Peyer's patch (tissue), 4 donors: ENCODE measurements at regions not wholly inside any gene's neighbourhood (a gene's known extent, or its start where the extent isn't known, plus 50 kb on each side); places are given as distances from the start of the nearest gene placed in this dataset.

ENCODE experiments used
- POLR2A ChIP-seq, 2 donors: fragments of 450-650 bp; IDR thresholded peaks; one replicate each; pipeline ENCODE4 v1.5.1; 2017; ENCODE audit warnings: antibody characterized with exemption in 2 of 2, mild to moderate bottlenecking in 2 of 2, moderate library complexity in 2 of 2
- TF ChIP-seq, protein P1 (sequence below), 6 experiments: fragments of 450-650 bp in 4 of 6; fragments of 200-600 bp in 2 of 6; sonication (generic) in 1 of 6; IDR thresholded peaks; one replicate each; pipeline ENCODE4 v1.5.1; 2017 to 2019; ENCODE audit warnings: antibody characterized with exemption in 6 of 6, mild to moderate bottlenecking in 3 of 6, moderate library complexity in 1 of 6

DNA sequence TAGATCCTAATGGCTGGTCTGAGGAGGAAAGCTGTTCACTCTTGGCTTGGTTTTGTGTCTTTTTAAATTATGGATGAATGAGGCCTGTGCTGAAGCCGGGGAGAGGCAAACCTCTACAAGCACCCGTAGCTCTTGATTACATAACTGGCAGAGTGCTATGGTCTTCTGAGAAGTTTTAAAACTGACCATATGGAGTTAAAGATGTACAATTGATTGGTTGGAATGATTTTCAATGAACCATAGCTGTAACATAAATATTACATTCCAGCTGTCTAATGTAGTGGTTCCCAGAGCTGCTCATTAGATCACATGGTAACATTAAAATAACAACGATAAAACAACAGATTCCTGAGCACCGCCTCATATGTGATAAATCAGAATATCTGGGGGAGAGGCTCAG lies 71.1 kb upstream of the MAP4K3 start:
- no peak for TF ChIP-seq POLR2A (IDR thresholded peaks at IDR 0.05)
- TF ChIP-seq, protein P1, sequence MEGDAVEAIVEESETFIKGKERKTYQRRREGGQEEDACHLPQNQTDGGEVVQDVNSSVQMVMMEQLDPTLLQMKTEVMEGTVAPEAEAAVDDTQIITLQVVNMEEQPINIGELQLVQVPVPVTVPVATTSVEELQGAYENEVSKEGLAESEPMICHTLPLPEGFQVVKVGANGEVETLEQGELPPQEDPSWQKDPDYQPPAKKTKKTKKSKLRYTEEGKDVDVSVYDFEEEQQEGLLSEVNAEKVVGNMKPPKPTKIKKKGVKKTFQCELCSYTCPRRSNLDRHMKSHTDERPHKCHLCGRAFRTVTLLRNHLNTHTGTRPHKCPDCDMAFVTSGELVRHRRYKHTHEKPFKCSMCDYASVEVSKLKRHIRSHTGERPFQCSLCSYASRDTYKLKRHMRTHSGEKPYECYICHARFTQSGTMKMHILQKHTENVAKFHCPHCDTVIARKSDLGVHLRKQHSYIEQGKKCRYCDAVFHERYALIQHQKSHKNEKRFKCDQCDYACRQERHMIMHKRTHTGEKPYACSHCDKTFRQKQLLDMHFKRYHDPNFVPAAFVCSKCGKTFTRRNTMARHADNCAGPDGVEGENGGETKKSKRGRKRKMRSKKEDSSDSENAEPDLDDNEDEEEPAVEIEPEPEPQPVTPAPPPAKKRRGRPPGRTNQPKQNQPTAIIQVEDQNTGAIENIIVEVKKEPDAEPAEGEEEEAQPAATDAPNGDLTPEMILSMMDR (IDR thresholded peaks at IDR 0.05), result no peak
